ENCODE measurements at regions not wholly inside any gene's neighbourhood (a gene's known extent, or its start where the extent isn't known, plus 50 kb on each side); places are given as distances from the start of the nearest gene placed in this dataset.

- 39% methylated on average over 10 of the region's 14 CpGs for WGBS (ENCODE audit: missing lambda C conversion rate)
- DNase-seq (ENCODE audit: low read depth in 1 of 2, low spot score in 1 of 2), result no peak
- ChIA-PET CTCF (interaction anchor here (0.6 kb wide), 1 partner anchor 221 kb away, joined by 3 read pairs; no protein-coding TSS in a partner anchor), POLR2A (interaction anchor here (0.6 to 0.8 kb wide), 3 partner anchors 68 to 182 kb away, joined by 3 read pairs; no protein-coding TSS in a partner anchor)
- ATAC-seq, result no peak
- Histone ChIP-seq H3K4me1 (no peaks in the 10 kb centered on the region), H3K27ac (no peak overlapping the region), H3K4me3 (no peak overlapping the region), H3K9me3 (no peaks in the 10 kb centered on the region), H3K4me2 (no peak overlapping the region)
- TF ChIP-seq JUN (IDR thresholded peaks at IDR 0.05) (no peak), MAFK (IDR thresholded peaks at IDR 0.05; ENCODE audit: partially characterized antibody) (no peak), ATOH8 (CRISPR knock-in tag; IDR thresholded peaks at IDR 0.05; ENCODE audit: low read depth) (no peak), FOXS1 (CRISPR knock-in tag; IDR thresholded peaks at IDR 0.05) (no peak), RAD21 (conservative IDR thresholded peaks at IDR 0.05 in 1 of 2, IDR thresholded peaks at IDR 0.05 in 1 of 2) (no peak), RNF2 (IDR thresholded peaks at IDR 0.05; ENCODE audit: borderline replicate concordance, low read depth) (no peak), MAX (IDR thresholded peaks at IDR 0.05) (no peak), EP300 (IDR thresholded peaks at IDR 0.05) (no peak), ZC3H11A (IDR thresholded peaks at IDR 0.05) (no peak), MYC (IDR thresholded peaks at IDR 0.05; ENCODE audit: borderline replicate concordance, low read length) (no peak), KDM5A (IDR thresholded peaks at IDR 0.05) (no peak), SMC3 (IDR thresholded peaks at IDR 0.05) (no peak), PHF8 (IDR thresholded peaks at IDR 0.05; ENCODE audit: borderline replicate concordance, low read depth) (no peak), ZNF302 (CRISPR knock-in tag; IDR thresholded peaks at IDR 0.05) (no peak), RCOR1 (IDR thresholded peaks at IDR 0.05; ENCODE audit: low read depth, low read length) (no peak), FOSL2 (IDR thresholded peaks at IDR 0.05) (no peak), FOSL2 (CRISPR knock-in tag; IDR thresholded peaks at IDR 0.05) (no peak), HOXA7 (CRISPR knock-in tag; IDR thresholded peaks at IDR 0.05) (no peak), HOXB5 (CRISPR knock-in tag; IDR thresholded peaks at IDR 0.05) (no peak)
- FAIRE-seq, result no peak
Measured at GRCh38 chr17:72205357-72205756, 84.5 kb downstream of the SOX9 start.

GRCh38 chr17:72205822-72206221, 85.0 kb downstream of the SOX9 start:
- CTCF ChIA-PET, result interaction anchor here (0.6 kb wide), 1 partner anchor 220 kb away, joined by 3 read pairs; no protein-coding TSS in a partner anchor
- FAIRE-seq, result no peak
- TF ChIP-seq ZNF302 (CRISPR knock-in tag; IDR thresholded peaks at IDR 0.05) (no peak), FOXS1 (CRISPR knock-in tag; IDR thresholded peaks at IDR 0.05) (no peak), HOXB13 (CRISPR knock-in tag; IDR thresholded peaks at IDR 0.05; ENCODE audit: low read depth) (no peak)

GRCh38 chr17:72206376-72206775, 85.6 kb downstream of the SOX9 start:
- Histone ChIP-seq H3K27ac (no peak overlapping the region), H3K4me1 (no peaks in the 10 kb centered on the region), H3K4me2 (no peak overlapping the region), H3K9me3 (no peaks in the 10 kb centered on the region), H3K4me3 (no peak overlapping the region)
- ATAC-seq (no peak), DNase-seq (ENCODE audit: low read depth in 1 of 2, low spot score in 1 of 2) (no peak), FAIRE-seq (no peak)
- WGBS (ENCODE audit: missing lambda C conversion rate), result 53% methylated on average over 4 of the region's 4 CpGs
- POLR2A ChIA-PET, result no interaction called here
- CTCF ChIA-PET, result interaction anchor here (1.5 kb wide), 1 partner anchor 11 kb away, joined by 6 read pairs; no protein-coding TSS in a partner anchor
- TF ChIP-seq TP53 (CRISPR knock-in tag; IDR thresholded peaks at IDR 0.05), result no peak
- TF ChIP-seq RCOR1 (IDR thresholded peaks at IDR 0.05; ENCODE audit: low read depth, low read length), result no peak
- no peak for TF ChIP-seq ZC3H11A (IDR thresholded peaks at IDR 0.05)
- no peak for TF ChIP-seq NPAS2 (CRISPR knock-in tag; IDR thresholded peaks at IDR 0.05; ENCODE audit: borderline replicate concordance)
- no peak for TF ChIP-seq BCL3 (IDR thresholded peaks at IDR 0.05)
- no peak for TF ChIP-seq ZFP36 (IDR thresholded peaks at IDR 0.05; ENCODE audit: borderline replicate concordance, partially characterized antibody)
- TF ChIP-seq TFCP2L1 (CRISPR knock-in tag; IDR thresholded peaks at IDR 0.05), result no peak
- TF ChIP-seq HMGXB4 (CRISPR knock-in tag; IDR thresholded peaks at IDR 0.05; ENCODE audit: borderline replicate concordance), result no peak
- TF ChIP-seq MAFK (IDR thresholded peaks at IDR 0.05; ENCODE audit: partially characterized antibody), result no peak
- TF ChIP-seq HEYL (CRISPR knock-in tag; IDR thresholded peaks at IDR 0.05), result no peak
- TF ChIP-seq RFX5 (IDR thresholded peaks at IDR 0.05), result no peak
- TF ChIP-seq PHF8 (IDR thresholded peaks at IDR 0.05; ENCODE audit: borderline replicate concordance, low read depth), result no peak
- TF ChIP-seq ZNF302 (CRISPR knock-in tag; IDR thresholded peaks at IDR 0.05), result no peak
- TF ChIP-seq HOXA7 (CRISPR knock-in tag; IDR thresholded peaks at IDR 0.05), result no peak
- no peak for TF ChIP-seq CTCF (IDR thresholded peaks at IDR 0.05)

More at GRCh38 chr17:72205822-72206221, 85.0 kb downstream of the SOX9 start:
- 66% methylated on average over 3 of the region's 3 CpGs for WGBS (ENCODE audit: missing lambda C conversion rate)
- H3K4me2 ChIP-seq, result no peak overlapping the region
- ATAC-seq, result no peak
- H3K27ac ChIP-seq, result no peak overlapping the region
- no peaks in the 10 kb centered on the region for H3K4me1 ChIP-seq
- POLR2A ChIA-PET, result interaction anchor here (0.6 to 0.8 kb wide), 3 partner anchors 68 to 182 kb away, joined by 3 read pairs; no protein-coding TSS in a partner anchor
- H3K4me3 ChIP-seq, result no peak overlapping the region
- no peaks in the 10 kb centered on the region for H3K9me3 ChIP-seq
- no peak for DNase-seq (ENCODE audit: low read depth in 1 of 2, low spot score in 1 of 2)
